GM12872 (cell line): ENCODE measurements at regions not wholly inside any gene's neighbourhood (a gene's known extent, or its start where the extent isn't known, plus 50 kb on each side); places are given as distances from the start of the nearest gene placed in this dataset.

Experiments used
- CTCF ChIP-seq: IDR thresholded peaks from 3 replicates; pipeline ENCODE4 v1.5.1; 2011; ENCODE audit warnings: low read depth, mild to moderate bottlenecking, low read length, moderate library complexity; ENCODE audit not compliant: insufficient read depth

GRCh38 chr20:6715401-6715941, 52.0 kb upstream of the BMP2 start:
- no peak for TF ChIP-seq CTCF

- no peak for TF ChIP-seq CTCF
These were observed 53.2 kb upstream of the BMP2 start for GRCh38 chr20:6714279-6714711.

GRCh38 chr20:6711951-6712649, 55.4 kb upstream of the BMP2 start:
- no peak for TF ChIP-seq CTCF

- no peak for TF ChIP-seq CTCF
These were observed 57.4 kb upstream of the BMP2 start for GRCh38 chr20:6709910-6710595.

- TF ChIP-seq CTCF: no peak
These were observed 59.5 kb upstream of the BMP2 start for GRCh38 chr20:6708010-6708409.

GRCh38 chr20:6707321-6707831, 60.1 kb upstream of the BMP2 start:
- no peak for TF ChIP-seq CTCF

- TF ChIP-seq CTCF: no peak
These were observed 61.4 kb upstream of the BMP2 start for GRCh38 chr20:6705926-6706548.
